HG03025 (cell line): ENCODE measurements at regions not wholly inside any gene's neighbourhood (a gene's known extent, or its start where the extent isn't known, plus 50 kb on each side); places are given as distances from the start of the nearest gene placed in this dataset.

ENCODE experiments used
- ATAC-seq: cut with Tn5 transposase; IDR thresholded peaks from one replicate; pipeline ENCODE4 v1.9.1; 2021; ENCODE audit warnings: mild to moderate bottlenecking, moderate library complexity; ENCODE audit not compliant: unreplicated experiment, low FRiP score

- ATAC-seq: no peak
Observed at GRCh38 chr1:83689921-83690868, 308.7 kb downstream of the TTLL7 start.

- ATAC-seq: no peak
Observed at GRCh38 chr1:83682132-83682531, 316.8 kb downstream of the TTLL7 start.

GRCh38 chr1:83676106-83676505, 322.8 kb downstream of the TTLL7 start:
- ATAC-seq: no peak

GRCh38 chr1:83673312-83673711, 325.6 kb downstream of the TTLL7 start:
- no peak for ATAC-seq

- ATAC-seq: no peak
Observed at GRCh38 chr1:83671586-83671985, 327.3 kb downstream of the TTLL7 start.

- no peak for ATAC-seq
Observed at GRCh38 chr1:83670909-83671565, 327.9 kb downstream of the TTLL7 start.

GRCh38 chr1:83641796-83642443, 357.0 kb downstream of the TTLL7 start:
- ATAC-seq: no peak

- no peak for ATAC-seq
Observed at GRCh38 chr1:83641206-83641658, 357.7 kb downstream of the TTLL7 start.

- no peak for ATAC-seq
Observed at GRCh38 chr1:83639785-83640184, 359.1 kb downstream of the TTLL7 start.

- ATAC-seq: no peak
Observed at GRCh38 chr1:83637586-83637985, 361.3 kb downstream of the TTLL7 start.

GRCh38 chr1:83637009-83637408, 361.9 kb downstream of the TTLL7 start:
- no peak for ATAC-seq

GRCh38 chr1:83632906-83633305, 366.0 kb downstream of the TTLL7 start:
- no peak for ATAC-seq

- ATAC-seq: no peak
Observed at GRCh38 chr1:83631851-83632250, 367.1 kb downstream of the TTLL7 start.

- no peak for ATAC-seq
Observed at GRCh38 chr1:83627045-83627444, 371.9 kb downstream of the TTLL7 start.

GRCh38 chr1:83626603-83627002, 372.3 kb downstream of the TTLL7 start:
- no peak for ATAC-seq

GRCh38 chr1:83625646-83626045, 373.3 kb downstream of the TTLL7 start:
- no peak for ATAC-seq

- ATAC-seq: no peak
Observed at GRCh38 chr1:83620016-83620415, 378.9 kb downstream of the TTLL7 start.

GRCh38 chr1:83619170-83619896, 379.6 kb downstream of the TTLL7 start:
- no peak for ATAC-seq

GRCh38 chr1:83617883-83618282, 381.0 kb downstream of the TTLL7 start:
- no peak for ATAC-seq

GRCh38 chr1:83615370-83615769, 383.6 kb downstream of the TTLL7 start:
- ATAC-seq: no peak
